ENCODE measurements at regions not wholly inside any gene's neighbourhood (a gene's known extent, or its start where the extent isn't known, plus 50 kb on each side); places are given as distances from the start of the nearest gene placed in this dataset.

- H3K36me3 ChIP-seq (ENCODE audit: insufficient read depth, low read length) = no peaks in the 10 kb centered on the region
- no peaks in the 10 kb centered on the region for H3K79me2 ChIP-seq (replicated peaks; ENCODE audit: insufficient read depth, low read length)
- H3K9me3 ChIP-seq (ENCODE audit: low read length) = no peaks in the 10 kb centered on the region
- H3K4me3 ChIP-seq (ENCODE audit: low read length) = no peak overlapping the region
- no peak overlapping the region for H2AFZ ChIP-seq (ENCODE audit: low read depth, low read length)
- TF ChIP-seq RAD21 (conservative IDR thresholded peaks at IDR 0.05) (no peak), EZH2 (IDR thresholded peaks at IDR 0.05; ENCODE audit: borderline replicate concordance, insufficient read depth, low read length, poor library complexity, severe bottlenecking) (no peak), REST (IDR thresholded peaks at IDR 0.05; ENCODE audit: borderline replicate concordance) (no peak), POLR2AphosphoS5 (IDR thresholded peaks at IDR 0.05) (no peak), TAF1 (IDR thresholded peaks at IDR 0.05; ENCODE audit: low read depth) (no peak), EP300 (conservative IDR thresholded peaks at IDR 0.05; ENCODE audit: poor library complexity, severe bottlenecking) (no peak)
- no peak overlapping the region for H3K4me2 ChIP-seq (ENCODE audit: low read length)
- H3K9me2 ChIP-seq (ENCODE audit: insufficient read depth, low read length) = no peaks in the 10 kb centered on the region
- no peak overlapping the region for H3K27ac ChIP-seq (ENCODE audit: low read length)
- no peaks in the 10 kb centered on the region for H3K27me3 ChIP-seq (ENCODE audit: insufficient read depth, low read depth, low read length)
- no peaks in the 10 kb centered on the region for H3F3A ChIP-seq (ENCODE audit: insufficient read depth, low read length, poor library complexity, severe bottlenecking)
- H3K9ac ChIP-seq (ENCODE audit: low read length) = no peak overlapping the region
- H4K20me1 ChIP-seq (ENCODE audit: insufficient read depth) = no peaks in the 10 kb centered on the region
These were observed 156.8 kb downstream of the FZD1 start for GRCh38 chr7:91421018-91421417.

- no peaks in the 10 kb centered on the region for H3K9me2 ChIP-seq (ENCODE audit: insufficient read depth, low read length)
- TF ChIP-seq POLR2AphosphoS5 (IDR thresholded peaks at IDR 0.05) (no peak), RAD21 (conservative IDR thresholded peaks at IDR 0.05) (no peak), CTCF (IDR thresholded peaks at IDR 0.05; ENCODE audit: poor library complexity, severe bottlenecking) (no peak), TAF1 (IDR thresholded peaks at IDR 0.05; ENCODE audit: low read depth) (no peak), EZH2 (IDR thresholded peaks at IDR 0.05; ENCODE audit: borderline replicate concordance, insufficient read depth, low read length, poor library complexity, severe bottlenecking) (no peak), EP300 (conservative IDR thresholded peaks at IDR 0.05; ENCODE audit: poor library complexity, severe bottlenecking) (no peak)
- H2AFZ ChIP-seq (ENCODE audit: low read depth, low read length) = no peak overlapping the region
- H3K79me2 ChIP-seq (replicated peaks; ENCODE audit: insufficient read depth, low read length) = no peaks in the 10 kb centered on the region
- H3K4me3 ChIP-seq (ENCODE audit: low read length) = no peak overlapping the region
- H3K27ac ChIP-seq (ENCODE audit: low read length) = no peak overlapping the region
- H3K4me2 ChIP-seq (ENCODE audit: low read length) = no peak overlapping the region
- H3K9ac ChIP-seq (ENCODE audit: low read length) = no peak overlapping the region
- H3K36me3 ChIP-seq (ENCODE audit: insufficient read depth, low read length) = no peaks in the 10 kb centered on the region
- H3K9me3 ChIP-seq (ENCODE audit: low read length) = no peaks in the 10 kb centered on the region
- no peaks in the 10 kb centered on the region for H3K27me3 ChIP-seq (ENCODE audit: insufficient read depth, low read depth, low read length)
- H3F3A ChIP-seq (ENCODE audit: insufficient read depth, low read length, poor library complexity, severe bottlenecking) = no peaks in the 10 kb centered on the region
- no peaks in the 10 kb centered on the region for H4K20me1 ChIP-seq (ENCODE audit: insufficient read depth)
These were observed 160.1 kb downstream of the FZD1 start for GRCh38 chr7:91424371-91424770.

GRCh38 chr7:91425149-91425548 lies 160.9 kb downstream of the FZD1 start:
- H3K79me2 ChIP-seq (replicated peaks; ENCODE audit: insufficient read depth, low read length) = no peaks in the 10 kb centered on the region
- H3F3A ChIP-seq (ENCODE audit: insufficient read depth, low read length, poor library complexity, severe bottlenecking) = no peaks in the 10 kb centered on the region
- H3K27me3 ChIP-seq (ENCODE audit: insufficient read depth, low read depth, low read length) = no peaks in the 10 kb centered on the region
- H4K20me1 ChIP-seq (ENCODE audit: insufficient read depth) = no peaks in the 10 kb centered on the region
- H3K9ac ChIP-seq (ENCODE audit: low read length) = no peak overlapping the region
- no peak overlapping the region for H3K4me3 ChIP-seq (ENCODE audit: low read length)
- no peak overlapping the region for H3K27ac ChIP-seq (ENCODE audit: low read length)
- no peak for TF ChIP-seq EP300 (conservative IDR thresholded peaks at IDR 0.05; ENCODE audit: poor library complexity, severe bottlenecking)
- TF ChIP-seq POLR2AphosphoS5 (IDR thresholded peaks at IDR 0.05) = no peak
- no peak for TF ChIP-seq RAD21 (conservative IDR thresholded peaks at IDR 0.05)
- TF ChIP-seq EZH2 (IDR thresholded peaks at IDR 0.05; ENCODE audit: borderline replicate concordance, insufficient read depth, low read length, poor library complexity, severe bottlenecking) = no peak
- no peak for TF ChIP-seq TAF1 (IDR thresholded peaks at IDR 0.05; ENCODE audit: low read depth)
- TF ChIP-seq CTCF (IDR thresholded peaks at IDR 0.05; ENCODE audit: poor library complexity, severe bottlenecking) = no peak
- no peak for TF ChIP-seq MXI1 (conservative IDR thresholded peaks at IDR 0.05; ENCODE audit: poor library complexity, severe bottlenecking)
- TF ChIP-seq SMC3 (conservative IDR thresholded peaks at IDR 0.05; ENCODE audit: poor library complexity) = no peak
- no peak for TF ChIP-seq REST (IDR thresholded peaks at IDR 0.05; ENCODE audit: borderline replicate concordance)
- no peaks in the 10 kb centered on the region for H3K9me3 ChIP-seq (ENCODE audit: low read length)
- no peaks in the 10 kb centered on the region for H3K36me3 ChIP-seq (ENCODE audit: insufficient read depth, low read length)
- no peak overlapping the region for H2AFZ ChIP-seq (ENCODE audit: low read depth, low read length)
- no peak overlapping the region for H3K4me2 ChIP-seq (ENCODE audit: low read length)
- H3K9me2 ChIP-seq (ENCODE audit: insufficient read depth, low read length) = no peaks in the 10 kb centered on the region

Data from neural cell (in vitro differentiated cells).